ENCODE measurements at regions not wholly inside any gene's neighbourhood (a gene's known extent, or its start where the extent isn't known, plus 50 kb on each side); places are given as distances from the start of the nearest gene placed in this dataset.
"Not testable (repeated sequence)": the region's sequence is repeated elsewhere in the genome, so short reads cannot be mapped to it uniquely, and the experiment has no call there.

DNA sequence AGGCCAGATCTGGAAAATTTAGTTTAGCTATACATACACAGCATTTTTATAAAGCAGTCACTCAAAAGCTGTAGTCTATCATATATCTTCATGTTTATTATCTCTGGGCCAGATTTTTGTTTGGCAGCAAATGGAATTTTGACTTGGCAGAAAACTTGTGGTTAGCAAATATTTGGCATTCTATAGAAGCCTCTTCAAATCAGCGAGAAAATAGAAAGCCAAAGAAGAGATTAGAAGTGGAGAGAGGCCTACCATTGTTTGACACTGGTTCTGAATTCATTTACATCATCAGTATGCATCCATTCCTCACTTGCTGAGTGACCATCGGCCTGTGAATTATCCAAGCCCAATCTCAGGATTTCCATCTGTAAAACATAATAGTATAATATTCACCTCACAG, 1077.6 kb downstream of the GALC start:
- no peak for DNase-seq (ENCODE audit: low read depth)
- no peak overlapping the region for H3K4me3 ChIP-seq (ENCODE audit: low read length)

GRCh38 chr14:86912709-86913108, 1080.3 kb downstream of the GALC start:
- TF ChIP-seq, protein P1, sequence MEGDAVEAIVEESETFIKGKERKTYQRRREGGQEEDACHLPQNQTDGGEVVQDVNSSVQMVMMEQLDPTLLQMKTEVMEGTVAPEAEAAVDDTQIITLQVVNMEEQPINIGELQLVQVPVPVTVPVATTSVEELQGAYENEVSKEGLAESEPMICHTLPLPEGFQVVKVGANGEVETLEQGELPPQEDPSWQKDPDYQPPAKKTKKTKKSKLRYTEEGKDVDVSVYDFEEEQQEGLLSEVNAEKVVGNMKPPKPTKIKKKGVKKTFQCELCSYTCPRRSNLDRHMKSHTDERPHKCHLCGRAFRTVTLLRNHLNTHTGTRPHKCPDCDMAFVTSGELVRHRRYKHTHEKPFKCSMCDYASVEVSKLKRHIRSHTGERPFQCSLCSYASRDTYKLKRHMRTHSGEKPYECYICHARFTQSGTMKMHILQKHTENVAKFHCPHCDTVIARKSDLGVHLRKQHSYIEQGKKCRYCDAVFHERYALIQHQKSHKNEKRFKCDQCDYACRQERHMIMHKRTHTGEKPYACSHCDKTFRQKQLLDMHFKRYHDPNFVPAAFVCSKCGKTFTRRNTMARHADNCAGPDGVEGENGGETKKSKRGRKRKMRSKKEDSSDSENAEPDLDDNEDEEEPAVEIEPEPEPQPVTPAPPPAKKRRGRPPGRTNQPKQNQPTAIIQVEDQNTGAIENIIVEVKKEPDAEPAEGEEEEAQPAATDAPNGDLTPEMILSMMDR (conservative IDR thresholded peaks at IDR 0.05; ENCODE audit: low read depth, low read length): no peak
- DNase-seq (ENCODE audit: low read depth): no peak
- no peak overlapping the region for H3K4me3 ChIP-seq (ENCODE audit: low read length)

More for the DNA sequence above, 1077.6 kb downstream of the GALC start:
- TF ChIP-seq, protein P1 (conservative IDR thresholded peaks at IDR 0.05; ENCODE audit: low read depth, low read length): no peak

DNA sequence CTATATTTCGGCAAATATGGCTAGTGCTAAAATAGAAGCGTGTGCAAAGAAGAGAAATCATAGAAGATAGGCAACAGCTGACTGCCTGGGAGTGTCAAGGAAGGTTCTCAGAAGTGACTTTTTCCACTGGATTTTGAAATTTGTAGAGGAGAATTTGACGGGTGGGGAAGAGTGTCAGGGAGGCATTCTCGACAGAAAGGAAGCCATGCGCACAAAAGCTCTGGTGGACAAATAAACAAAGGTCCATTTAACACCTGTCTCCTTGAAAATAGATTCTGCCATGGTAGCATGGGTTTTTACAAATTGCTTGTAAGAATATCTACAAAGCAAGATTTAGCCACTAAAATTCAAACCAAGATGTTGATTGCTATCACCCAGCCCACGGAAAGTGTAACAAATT, 1081.5 kb downstream of the GALC start:
- TF ChIP-seq, protein P1 (conservative IDR thresholded peaks at IDR 0.05; ENCODE audit: low read depth, low read length): no peak
- DNase-seq (ENCODE audit: low read depth): no peak
- no peak overlapping the region for H3K4me3 ChIP-seq (ENCODE audit: low read length)

DNA sequence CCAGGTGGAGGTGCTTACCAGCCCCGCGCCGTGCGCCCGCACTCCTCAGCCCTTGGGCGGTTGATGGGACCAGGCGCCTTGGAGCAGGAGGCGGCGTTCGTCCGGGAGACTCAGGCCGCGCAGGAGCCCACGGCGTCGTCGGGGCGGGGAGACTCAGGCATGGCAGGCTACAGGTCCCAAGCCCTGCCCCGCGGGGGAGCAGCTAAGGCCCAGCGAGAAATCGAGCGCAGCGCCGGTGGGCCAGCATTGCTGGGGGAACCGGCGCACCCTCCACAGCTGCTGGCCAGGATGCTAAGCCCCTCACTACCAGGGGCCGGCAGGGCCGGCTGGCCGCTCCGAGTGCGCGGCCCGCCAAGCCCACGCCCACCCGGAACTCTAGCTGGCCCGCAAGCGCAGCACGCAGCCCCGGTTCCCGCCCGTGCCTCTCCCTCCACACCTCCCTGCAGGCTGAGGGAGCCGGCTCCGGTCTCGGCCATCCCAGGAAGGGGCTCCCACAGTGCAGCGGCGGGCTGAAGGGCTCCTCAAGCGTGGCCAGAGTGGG, 1087.5 kb downstream of the GALC start:
- not testable (repeated sequence) for H3K4me3 ChIP-seq (ENCODE audit: low read length); DNase-seq (ENCODE audit: low read depth)

GRCh38 chr14:86902176-86902950, 1090.6 kb downstream of the GALC start:
- H3K4me3 ChIP-seq (ENCODE audit: low read length): no peak overlapping the region
- TF ChIP-seq, protein P1 (conservative IDR thresholded peaks at IDR 0.05; ENCODE audit: low read depth, low read length): no peak
- no peak for DNase-seq (ENCODE audit: low read depth)

- no peak for DNase-seq (ENCODE audit: low read depth)
- TF ChIP-seq, protein P1 (conservative IDR thresholded peaks at IDR 0.05; ENCODE audit: low read depth, low read length): no peak
- H3K4me3 ChIP-seq (ENCODE audit: low read length): no peak overlapping the region
These were observed 1095.1 kb downstream of the GALC start for GRCh38 chr14:86897704-86898513.

- DNase-seq (ENCODE audit: low read depth): no peak
- TF ChIP-seq, protein P1 (conservative IDR thresholded peaks at IDR 0.05; ENCODE audit: low read depth, low read length): no peak
- H3K4me3 ChIP-seq (ENCODE audit: low read length): no peak overlapping the region
These were observed 1095.8 kb downstream of the GALC start for GRCh38 chr14:86897224-86897623.
